Cerebellar cortex (tissue), 1 donor: ENCODE measurements at regions not wholly inside any gene's neighbourhood (a gene's known extent, or its start where the extent isn't known, plus 50 kb on each side); places are given as distances from the start of the nearest gene placed in this dataset.
A peak's percentile ranks its signal among the peaks of the same experiment; 100 is the strongest.

Experiments
- DNase-seq: peaks from one replicate; pipeline ENCODE4 v3.0.0-alpha.2; 2015; ENCODE audit warnings: low spot score

DNA sequence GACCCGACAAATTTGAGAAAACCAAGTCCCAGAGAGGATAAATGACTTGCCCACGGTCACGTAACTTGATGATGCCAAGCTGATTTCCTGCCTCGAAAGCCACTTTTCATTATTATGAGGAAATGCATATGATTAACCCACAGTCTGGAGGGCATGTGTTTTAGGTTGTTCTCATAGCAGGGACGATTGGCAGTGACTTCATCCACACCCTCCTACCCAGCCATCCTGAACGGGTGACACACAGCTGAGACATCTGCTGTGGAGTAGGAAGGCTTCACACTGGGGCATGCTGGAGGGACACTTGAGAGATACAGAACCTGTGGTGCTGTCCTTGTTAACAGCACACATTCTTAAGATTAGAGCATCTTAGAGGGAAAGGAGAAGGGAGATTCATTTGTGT lies 65.4 kb upstream of the WDFY2 start:
- DNase-seq: peak; percentile 10

DNA sequence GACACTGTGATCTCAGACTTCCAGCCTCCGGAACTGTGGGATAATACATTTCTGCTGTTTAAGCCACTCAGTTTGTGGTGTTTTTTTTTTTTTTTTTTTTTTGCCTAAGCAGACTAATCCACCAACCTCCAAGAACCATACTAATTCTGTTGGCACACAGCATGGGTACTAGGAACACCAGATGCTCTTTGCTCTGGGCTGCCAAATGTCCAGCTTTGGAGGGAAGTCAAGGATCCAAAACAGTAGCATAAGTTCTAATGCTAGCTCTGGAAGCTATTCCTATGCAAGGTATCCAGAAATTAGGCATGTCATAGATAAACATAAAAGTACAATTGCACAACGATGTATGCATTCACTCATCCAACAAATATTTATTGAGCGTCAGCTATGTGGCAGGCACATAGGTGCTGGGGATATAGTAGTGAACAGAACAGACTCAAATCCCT lies 64.5 kb upstream of the WDFY2 start:
- DNase-seq: peak; percentile 97

DNA sequence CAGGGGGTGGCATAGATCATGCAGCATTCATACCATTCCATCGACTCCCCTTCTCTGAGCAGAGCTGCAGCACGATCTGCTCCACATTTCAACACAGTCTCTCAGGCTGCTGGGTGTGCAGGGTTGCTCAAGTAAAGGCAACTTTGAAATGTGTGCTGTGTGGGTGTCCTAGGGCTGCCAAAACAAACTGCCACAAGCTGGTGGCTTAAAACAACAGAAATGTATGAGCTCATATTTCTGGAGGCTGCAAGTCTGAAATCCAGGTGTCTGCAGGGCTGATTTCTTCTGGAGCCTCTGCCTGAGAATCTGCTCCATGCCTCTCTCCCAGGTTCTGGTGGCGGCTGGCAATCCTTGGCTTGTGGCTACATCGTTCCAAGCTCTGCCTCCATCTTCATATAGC lies 63.7 kb upstream of the WDFY2 start:
- DNase-seq: peak; percentile 50

DNA sequence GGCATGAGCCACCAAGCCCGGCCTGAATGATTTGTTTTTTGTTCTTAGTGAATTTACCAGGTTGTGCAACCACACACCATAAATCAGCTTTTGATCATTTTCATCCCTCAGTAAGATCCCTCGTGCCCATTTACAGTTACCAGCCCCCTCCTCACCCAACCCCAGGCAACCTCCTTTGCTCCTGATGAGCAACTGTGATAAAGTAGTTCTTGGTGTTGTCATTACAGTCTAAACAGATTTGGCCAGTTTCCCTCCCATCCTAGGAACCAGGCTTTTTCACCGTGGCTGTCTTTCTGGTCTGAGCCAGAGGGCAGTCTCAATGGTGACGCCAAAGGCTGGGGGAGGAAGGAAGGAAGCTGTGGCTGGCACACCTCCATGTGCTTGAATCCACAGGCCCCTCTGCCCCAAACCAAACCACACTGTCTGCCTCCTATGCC lies 61.2 kb upstream of the WDFY2 start:
- DNase-seq: no peak

DNA sequence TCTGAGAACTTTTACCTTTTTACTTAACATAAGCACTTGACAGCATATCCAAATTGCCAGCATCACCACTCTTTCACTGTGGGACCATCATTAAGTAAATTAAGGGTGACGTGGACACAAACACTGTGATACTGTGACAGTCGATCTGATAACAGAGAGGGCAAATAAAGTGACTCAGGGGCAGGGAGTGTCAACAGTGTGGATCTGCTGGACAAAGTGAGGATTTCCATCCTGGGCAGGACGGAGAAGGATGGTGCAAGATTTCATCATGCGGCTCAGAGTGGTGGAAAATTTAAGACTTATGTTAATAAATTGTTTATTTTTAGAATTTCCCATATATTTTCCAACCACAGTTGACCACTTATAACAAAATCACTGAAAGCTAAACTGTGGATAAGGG lies 60.0 kb upstream of the WDFY2 start:
- no peak for DNase-seq

DNA sequence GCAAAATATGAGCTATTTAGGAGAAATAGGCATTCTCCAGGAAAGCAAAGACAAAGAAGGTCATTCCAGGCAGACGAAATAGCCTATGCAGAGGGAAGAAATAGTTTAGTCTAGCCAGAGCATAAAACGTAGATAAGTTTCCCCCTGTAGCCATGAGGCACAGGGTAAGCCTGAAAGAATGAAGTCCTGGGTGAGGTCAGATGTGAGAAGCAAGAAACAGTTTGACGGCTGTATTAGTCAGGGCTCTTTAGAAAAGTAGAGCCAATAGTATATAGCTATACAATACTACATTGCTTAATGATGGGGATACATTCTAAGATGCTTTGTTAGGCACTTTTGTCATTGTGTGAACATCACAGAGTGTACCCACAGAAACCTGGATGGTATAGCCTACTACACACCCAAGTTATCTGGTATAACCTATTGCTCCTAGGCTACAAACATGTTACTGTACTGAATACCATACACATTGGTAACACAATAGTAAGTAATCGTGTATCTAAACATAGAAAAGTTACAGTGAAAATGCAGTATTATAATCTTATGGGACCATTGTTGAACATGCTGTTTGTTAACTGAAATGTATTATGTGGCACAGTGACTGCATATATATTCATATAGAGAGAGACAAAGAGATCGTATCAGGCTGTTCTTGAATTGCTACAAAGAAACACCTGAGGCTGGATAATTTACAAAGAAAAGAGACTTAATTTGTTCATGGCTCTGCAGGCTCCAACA lies 59.3 kb upstream of the WDFY2 start:
- DNase-seq: no peak

DNA sequence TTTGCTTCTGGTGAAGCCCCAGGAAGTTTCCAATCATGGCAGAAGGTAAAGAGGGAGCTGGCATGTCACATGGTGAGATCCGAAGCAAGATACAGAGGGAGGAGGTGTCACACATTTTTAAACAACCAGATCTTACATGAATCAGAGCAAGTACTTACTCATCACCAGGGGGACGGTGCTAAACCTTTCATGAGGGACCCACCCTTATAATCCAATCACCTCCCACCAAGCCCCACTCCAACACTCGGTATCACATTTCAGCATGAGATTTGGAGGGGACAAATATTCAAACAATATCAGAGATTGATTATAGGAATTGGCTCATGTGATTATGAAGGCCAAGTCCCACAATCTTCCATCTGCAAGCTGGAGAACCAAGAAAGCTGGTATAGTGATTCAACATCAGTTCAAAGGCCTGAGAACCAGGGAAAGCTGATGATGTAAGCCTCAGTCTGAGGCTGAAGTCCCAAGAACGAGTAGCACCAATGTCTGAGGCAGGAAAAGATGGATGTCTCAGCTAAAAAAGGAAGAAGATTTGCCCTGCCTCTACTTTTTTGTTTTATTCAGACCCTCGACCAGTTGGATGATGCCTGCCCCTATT lies 58.6 kb upstream of the WDFY2 start:
- DNase-seq: no peak

DNA sequence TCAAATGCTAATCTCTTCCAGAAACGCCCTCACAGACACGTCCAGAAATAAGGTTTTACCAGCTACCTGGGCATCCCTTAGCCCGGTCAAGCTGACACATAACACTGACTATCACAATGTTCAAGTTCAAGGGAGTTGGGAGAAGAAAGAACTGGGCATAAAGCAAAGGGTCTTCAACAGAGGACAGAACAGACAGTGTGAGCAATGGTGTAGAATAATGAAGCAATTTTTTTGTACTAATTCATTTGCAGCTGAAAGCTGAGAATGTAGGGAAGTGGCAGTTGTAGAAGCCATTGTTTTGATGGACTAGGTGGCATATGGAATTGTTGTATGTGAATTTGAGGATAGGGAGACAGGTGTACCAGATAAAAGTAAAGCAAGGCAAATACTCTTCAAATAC lies 58.1 kb upstream of the WDFY2 start:
- no peak for DNase-seq

DNA sequence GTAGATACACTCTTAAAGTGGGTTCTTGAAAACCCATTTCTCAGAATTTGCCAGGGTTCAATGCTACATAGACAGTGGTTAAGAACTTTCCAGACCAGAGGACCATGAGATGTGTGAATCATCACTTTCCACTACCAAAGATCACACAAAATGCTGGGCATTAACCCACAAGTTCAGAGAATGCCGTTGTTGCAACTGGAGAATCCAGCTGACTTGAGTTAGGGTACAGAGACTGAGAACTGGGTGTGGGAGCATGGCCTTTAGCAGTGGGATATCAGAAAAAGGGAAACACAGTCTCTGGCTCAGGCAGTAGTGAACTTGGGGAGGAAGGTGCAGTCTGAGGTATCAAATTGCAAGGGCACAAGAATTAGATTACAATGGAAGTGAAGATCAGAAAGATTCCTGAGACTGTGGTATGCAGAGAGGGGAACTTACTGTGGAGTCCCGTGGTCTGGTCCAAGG lies 51.5 kb upstream of the WDFY2 start:
- DNase-seq: no peak

DNA sequence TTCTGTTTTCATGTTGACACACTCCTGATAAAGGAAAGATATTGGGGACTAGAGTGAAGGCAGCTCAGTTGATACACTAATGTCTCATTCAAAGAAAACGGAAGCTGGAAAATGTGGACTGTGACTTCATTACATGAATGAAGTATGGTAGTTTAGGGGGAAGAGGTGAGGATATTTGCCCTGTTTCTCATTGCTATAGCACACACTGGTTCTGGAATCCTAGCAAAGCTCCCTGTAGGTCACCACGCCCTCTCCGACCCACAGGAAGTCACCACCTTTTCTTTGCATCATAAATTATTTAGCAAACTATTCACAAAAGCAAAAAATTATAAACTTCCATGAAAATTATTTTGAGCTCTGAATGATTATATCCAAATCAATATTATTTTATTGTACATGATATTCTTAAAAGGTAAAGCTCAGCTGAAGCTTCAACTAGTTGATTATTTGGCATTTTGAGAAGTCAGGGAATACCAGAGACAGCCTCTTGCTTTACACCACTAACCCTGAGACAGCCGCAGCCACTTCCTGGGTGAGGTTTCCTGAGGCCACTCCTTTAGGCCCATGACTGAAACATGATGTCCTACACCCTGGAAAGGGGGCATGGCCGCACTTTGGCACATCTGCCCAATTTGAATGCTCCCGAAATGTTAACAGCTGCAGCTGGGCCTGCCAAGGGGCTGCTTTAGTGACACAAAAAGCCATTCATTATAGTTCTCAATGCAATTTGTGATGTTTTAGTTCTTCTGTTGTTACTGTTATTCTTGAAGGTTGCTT lies 50.0 kb upstream of the WDFY2 start:
- no peak for DNase-seq
